GM12878 (cell line): ENCODE measurements at regions not wholly inside any gene's neighbourhood (a gene's known extent, or its start where the extent isn't known, plus 50 kb on each side); places are given as distances from the start of the nearest gene placed in this dataset.

Experiments used
- ATAC-seq: fragments of 200-7000 bp; cut with Tn5 transposase; 3 replicates; pipeline ENCODE4 v1.9.1; 2020; ENCODE audit warnings: mild to moderate bottlenecking, moderate library complexity
- BruUV-seq: library from RNA; stranded (reverse); fragments of 400-500 nt; replicated peaks from 2 replicates; lab custom pipeline; 2021; lab: Mats Ljungman, UMichigan
- CTCF ChIA-PET: fragments of 300-600 bp; sonication (Branson Sonifier 250); formaldehyde crosslinking; extraction: SDS; loops from one replicate; lab custom pipeline; 2021; ENCODE audit warnings: inconsistent platforms; lab: Yijun Ruan, JAX
- POLR2A ChIA-PET: fragments of 350-600 bp; formaldehyde crosslinking; extraction: SDS; loops from one replicate; lab custom pipeline; 2021; ENCODE audit warnings: inconsistent platforms; lab: Charles Lee
- RAD21 ChIA-PET: fragments of 300-600 bp; sonication (Branson Sonifier 250); formaldehyde crosslinking; loops from one replicate; lab custom pipeline; 2023; ENCODE audit warnings: antibody characterized with exemption; ENCODE audit not compliant: unreplicated experiment; lab: Charles Lee
- SMC1A ChIA-PET: fragments of 300-600 bp; sonication (Branson Sonifier 250); formaldehyde crosslinking; loops from one replicate; lab custom pipeline; 2023; ENCODE audit not compliant: unreplicated experiment, uncharacterized antibody; lab: Charles Lee
- DNase-seq: peaks from one replicate; pipeline ENCODE4 v3.0.0-alpha.2; 2011; ENCODE audit warnings: low read depth, low spot score
- FAIRE-seq: peaks from 3 replicates; lab custom pipeline; 2011; peaks lifted over from hg19 to GRCh38; lab: Jason Lieb, UNC
- H2AFZ ChIP-seq: 2 replicates; pipeline ENCODE4 v1.6.0; 2011; ENCODE audit warnings: low read depth, low read length, control low read depth; ENCODE audit not compliant: control insufficient read depth
- H3K27ac ChIP-seq: 2 replicates; pipeline ENCODE4 v1.5.1; 2011; ENCODE audit warnings: control low read depth; ENCODE audit not compliant: control insufficient read depth, insufficient read depth
- H3K27me3 ChIP-seq, 2 experiments: replicated peaks in 1 of 2; 2 replicates each; pipeline versions ENCODE4 v1.6.0 to v1.6.1; 2011; ENCODE audit warnings: low read length in 1 of 2; ENCODE audit not compliant: control insufficient read depth in 2 of 2, insufficient read depth in 2 of 2
- H3K36me3 ChIP-seq, 2 experiments: 2 replicates each; pipeline ENCODE4 v1.5.1; 2011; ENCODE audit warnings: low read length in 1 of 2; ENCODE audit not compliant: control insufficient read depth in 2 of 2, insufficient read depth in 2 of 2
- H3K4me1 ChIP-seq: 2 replicates; pipeline ENCODE4 v1.6.1; 2011; ENCODE audit warnings: mild to moderate bottlenecking, low read length, moderate library complexity, mixed read lengths; ENCODE audit not compliant: control insufficient read depth, insufficient read depth
- H3K4me2 ChIP-seq: 2 replicates; pipeline ENCODE4 v1.6.0; 2011; ENCODE audit warnings: control low read depth; ENCODE audit not compliant: control insufficient read depth, insufficient read depth
- H3K4me3 ChIP-seq: fragments of 200-600 bp; sonication (generic); 2 replicates; pipeline ENCODE4 v1.5.1; 2016
- H3K79me2 ChIP-seq: 2 replicates; pipeline ENCODE4 v1.6.0; 2011; ENCODE audit warnings: low read length; ENCODE audit not compliant: control insufficient read depth, insufficient read depth
- H3K9ac ChIP-seq: 2 replicates; pipeline ENCODE4 v1.8.0; 2011; ENCODE audit warnings: low read length, control low read depth, mixed read lengths; ENCODE audit not compliant: control insufficient read depth, insufficient read depth
- H3K9me3 ChIP-seq: replicated peaks from 3 replicates; pipeline ENCODE4 v1.5.1; 2011; ENCODE audit warnings: mild to moderate bottlenecking, low read length; ENCODE audit not compliant: control insufficient read depth, insufficient read depth
- H4K20me1 ChIP-seq: 2 replicates; pipeline ENCODE4 v1.6.0; 2011; ENCODE audit not compliant: control insufficient read depth, insufficient read depth
- ESRRA ChIP-seq: IDR thresholded peaks from 2 replicates; pipeline ENCODE4 v1.6.1; 2012; ENCODE audit warnings: mild to moderate bottlenecking, low read length, improper control_type of control experiment
- MYC ChIP-seq: IDR thresholded peaks from 2 replicates; pipeline ENCODE4 v1.6.1; 2011; ENCODE audit warnings: mild to moderate bottlenecking, low read length, moderate library complexity, inconsistent platforms; ENCODE audit not compliant: insufficient read depth, insufficient replicate concordance, insufficient read length, severe bottlenecking
- RAD51 ChIP-seq: fragments of 450-650 bp; IDR thresholded peaks from 2 replicates; pipeline ENCODE4 v1.6.1; 2016; ENCODE audit warnings: moderate library complexity, mild to moderate bottlenecking, inconsistent platforms
- SP1 ChIP-seq: IDR thresholded peaks from one replicate; pipeline ENCODE4 v1.6.1; 2011; ENCODE audit warnings: low read depth, low read length
- WGBS: methylation state at CpG from one replicate; pipeline ENCODE4 v1.1.6; 2016; ENCODE audit warnings: low lambda C conversion rate; ENCODE audit not compliant: insufficient replicate concordance, insufficient coverage; ENCODE audit errors: missing lambda C conversion rate; 5-methylcytosine and 5-hydroxymethylcytosine counted together
- in situ Hi-C: fragments of 300-500 bp; cut with MboI; formaldehyde crosslinking; loops from 9 replicates; pipeline ENCODE4 v1.14.3; 2018; ENCODE audit warnings: mixed read lengths
- intact Hi-C: fragments of 100-400 bp; cut with micrococcal nuclease; formaldehyde crosslinking; loops from one replicate; pipeline ENCODE4 v1.14.2; 2022; ENCODE audit not compliant: unreplicated experiment
- TF ChIP-seq, protein P1 (sequence below): IDR thresholded peaks from 2 replicates; pipeline ENCODE4 v1.6.1; 2011; ENCODE audit warnings: low read depth, mild to moderate bottlenecking, low read length, moderate library complexity, borderline replicate concordance; ENCODE audit errors: extremely low read depth
- TF ChIP-seq, protein P2 (sequence below): fragments of 450-650 bp; IDR thresholded peaks from 2 replicates; pipeline ENCODE4 v1.6.1; 2017; ENCODE audit warnings: mild to moderate bottlenecking, low read depth, inconsistent platforms; ENCODE audit not compliant: poor library complexity, severe bottlenecking

DNA sequence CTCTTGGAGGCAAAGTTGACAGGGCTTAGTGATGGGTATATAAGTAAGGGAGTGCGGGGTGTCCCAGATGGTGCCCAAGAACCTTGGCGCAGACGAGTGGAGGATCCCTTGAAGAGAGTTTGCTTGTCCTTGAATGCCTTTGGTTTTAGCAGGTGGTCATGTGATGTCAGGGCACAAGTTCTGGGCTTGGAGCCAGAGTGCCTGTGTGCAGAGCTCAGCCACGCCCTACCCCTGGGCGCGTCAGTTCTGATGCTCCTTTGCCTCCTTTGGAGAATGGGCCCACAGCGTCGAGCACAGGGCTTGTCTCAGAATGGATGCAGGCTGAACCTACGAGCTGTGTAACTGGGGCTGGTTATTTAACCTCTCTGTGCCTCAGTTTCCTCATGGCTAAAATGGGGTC lies 412.2 kb upstream of the EEF2KMT start:
- H2AFZ ChIP-seq = no peak overlapping the region
- 74% methylated on average over 9 of the region's 9 CpGs for WGBS
- H3K4me1 ChIP-seq = no peaks in the 10 kb centered on the region
- ChIA-PET RAD21 (no interaction called here), CTCF (no interaction called here), SMC1A (no interaction called here), POLR2A (no interaction called here)
- H3K79me2 ChIP-seq = no peaks in the 10 kb centered on the region
- intact Hi-C loops (loop anchor here (10.0 kb wide), 1 partner anchor 105 kb away; no protein-coding TSS in a partner anchor), in situ Hi-C loops (no loop called here)
- H3K4me2 ChIP-seq = no peak overlapping the region
- H3K9ac ChIP-seq = no peak overlapping the region
- TF ChIP-seq, protein P1, sequence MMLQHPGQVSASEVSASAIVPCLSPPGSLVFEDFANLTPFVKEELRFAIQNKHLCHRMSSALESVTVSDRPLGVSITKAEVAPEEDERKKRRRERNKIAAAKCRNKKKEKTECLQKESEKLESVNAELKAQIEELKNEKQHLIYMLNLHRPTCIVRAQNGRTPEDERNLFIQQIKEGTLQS = no peak
- TF ChIP-seq SP1 = no peak
- no peak for TF ChIP-seq MYC
- TF ChIP-seq, protein P2, sequence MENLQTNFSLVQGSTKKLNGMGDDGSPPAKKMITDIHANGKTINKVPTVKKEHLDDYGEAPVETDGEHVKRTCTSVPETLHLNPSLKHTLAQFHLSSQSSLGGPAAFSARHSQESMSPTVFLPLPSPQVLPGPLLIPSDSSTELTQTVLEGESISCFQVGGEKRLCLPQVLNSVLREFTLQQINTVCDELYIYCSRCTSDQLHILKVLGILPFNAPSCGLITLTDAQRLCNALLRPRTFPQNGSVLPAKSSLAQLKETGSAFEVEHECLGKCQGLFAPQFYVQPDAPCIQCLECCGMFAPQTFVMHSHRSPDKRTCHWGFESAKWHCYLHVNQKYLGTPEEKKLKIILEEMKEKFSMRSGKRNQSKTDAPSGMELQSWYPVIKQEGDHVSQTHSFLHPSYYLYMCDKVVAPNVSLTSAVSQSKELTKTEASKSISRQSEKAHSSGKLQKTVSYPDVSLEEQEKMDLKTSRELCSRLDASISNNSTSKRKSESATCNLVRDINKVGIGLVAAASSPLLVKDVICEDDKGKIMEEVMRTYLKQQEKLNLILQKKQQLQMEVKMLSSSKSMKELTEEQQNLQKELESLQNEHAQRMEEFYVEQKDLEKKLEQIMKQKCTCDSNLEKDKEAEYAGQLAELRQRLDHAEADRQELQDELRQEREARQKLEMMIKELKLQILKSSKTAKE = no peak
- no peak for TF ChIP-seq RAD51
- H3K27ac ChIP-seq = no peak overlapping the region
- no peak for FAIRE-seq
- DNase-seq = no peak
- H3K9me3 ChIP-seq = no peaks in the 10 kb centered on the region
- no TSS peak for BruUV-seq
- H3K4me3 ChIP-seq = no peak overlapping the region
- H3K36me3 ChIP-seq = no peaks in the 10 kb centered on the region
- H3K27me3 ChIP-seq = no peaks in the 10 kb centered on the region
- ATAC-seq = no peak
- no peaks in the 10 kb centered on the region for H4K20me1 ChIP-seq

DNA sequence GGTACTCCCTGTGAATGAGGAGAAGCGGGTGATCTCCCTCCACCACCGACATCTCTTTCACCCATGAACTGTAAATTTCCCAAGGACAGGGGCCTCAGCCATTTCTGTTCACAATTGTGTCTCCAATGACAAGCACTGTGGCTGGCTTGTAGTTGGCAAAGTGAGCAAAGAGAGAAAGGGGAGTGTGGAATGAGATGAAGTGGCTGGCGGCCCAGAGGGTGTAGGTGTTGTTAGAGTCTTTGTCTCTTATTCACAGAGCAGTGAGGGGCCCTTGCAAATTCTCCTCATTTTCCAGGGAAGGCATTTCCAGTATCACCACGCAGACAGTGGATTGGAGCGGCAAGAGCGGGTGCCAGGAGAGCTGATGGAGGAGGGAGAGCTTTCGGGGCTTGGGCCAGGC lies 411.7 kb upstream of the EEF2KMT start:
- no peaks in the 10 kb centered on the region for H3K27me3 ChIP-seq
- H3K79me2 ChIP-seq = no peaks in the 10 kb centered on the region
- POLR2A ChIA-PET = no interaction called here
- TF ChIP-seq ESRRA = no peak
- TF ChIP-seq, all 136 proteins: peak for 0
- WGBS = 59% methylated on average over 7 of the region's 7 CpGs
- intact Hi-C loops (loop anchor here (10.0 kb wide), 1 partner anchor 105 kb away; no protein-coding TSS in a partner anchor), in situ Hi-C loops (no loop called here)
- BruUV-seq = no TSS peak
- no peaks in the 10 kb centered on the region for H3K36me3 ChIP-seq
- no peaks in the 10 kb centered on the region for H3K9me3 ChIP-seq
- FAIRE-seq = no peak
- H3K4me3 ChIP-seq = no peak overlapping the region
- no peak for ATAC-seq
- no peaks in the 10 kb centered on the region for H4K20me1 ChIP-seq
- ChIA-PET SMC1A (no interaction called here), CTCF (no interaction called here), RAD21 (no interaction called here)
- H3K27ac ChIP-seq = no peak overlapping the region
- H2AFZ ChIP-seq = no peak overlapping the region
- H3K4me2 ChIP-seq = no peak overlapping the region
- no peak overlapping the region for H3K9ac ChIP-seq
- H3K4me1 ChIP-seq = no peaks in the 10 kb centered on the region
- DNase-seq = no peak
